ACC112 (cell line): ENCODE measurements at regions not wholly inside any gene's neighbourhood (a gene's known extent, or its start where the extent isn't known, plus 50 kb on each side); places are given as distances from the start of the nearest gene placed in this dataset.

Experiments used
- H2AFZ ChIP-seq: fragments of 200-600 bp; sonication (generic); one replicate; pipeline ENCODE4 v1.6.0; 2017; ENCODE audit warnings: antibody characterized with exemption, low read length; ENCODE audit not compliant: unreplicated experiment
- H3K27ac ChIP-seq: fragments of 200-600 bp; sonication (generic); 2 replicates; pipeline ENCODE4 v1.5.1; 2014; ENCODE audit warnings: low read depth, mild to moderate bottlenecking, antibody characterized with exemption, low read length, moderate library complexity
- H3K27me3 ChIP-seq: fragments of 200-600 bp; sonication (generic); 2 replicates; pipeline ENCODE4 v1.6.1; 2014; ENCODE audit warnings: mild to moderate bottlenecking, antibody characterized with exemption, low read length, moderate library complexity, mixed read lengths; ENCODE audit not compliant: insufficient read depth
- H3K36me3 ChIP-seq: fragments of 200-600 bp; sonication (generic); 2 replicates; pipeline ENCODE4 v1.6.1; 2016; ENCODE audit warnings: mild to moderate bottlenecking, antibody characterized with exemption, low read length, moderate library complexity, mixed read lengths; ENCODE audit not compliant: insufficient read depth
- H3K4me1 ChIP-seq: fragments of 200-600 bp; sonication (generic); one replicate; pipeline ENCODE4 v1.6.1; 2016; ENCODE audit warnings: low read length, mixed read lengths; ENCODE audit not compliant: insufficient read depth, unreplicated experiment, control insufficient read depth
- H3K4me3 ChIP-seq: fragments of 200-600 bp; sonication (generic); 2 replicates; pipeline ENCODE4 v1.5.1; 2014; ENCODE audit warnings: mild to moderate bottlenecking, low read depth, low read length
- H3K79me2 ChIP-seq: fragments of 200-600 bp; sonication (generic); one replicate; pipeline ENCODE4 v1.6.0; 2016; ENCODE audit warnings: low read length; ENCODE audit not compliant: control insufficient read depth, unreplicated experiment, insufficient read depth

DNA sequence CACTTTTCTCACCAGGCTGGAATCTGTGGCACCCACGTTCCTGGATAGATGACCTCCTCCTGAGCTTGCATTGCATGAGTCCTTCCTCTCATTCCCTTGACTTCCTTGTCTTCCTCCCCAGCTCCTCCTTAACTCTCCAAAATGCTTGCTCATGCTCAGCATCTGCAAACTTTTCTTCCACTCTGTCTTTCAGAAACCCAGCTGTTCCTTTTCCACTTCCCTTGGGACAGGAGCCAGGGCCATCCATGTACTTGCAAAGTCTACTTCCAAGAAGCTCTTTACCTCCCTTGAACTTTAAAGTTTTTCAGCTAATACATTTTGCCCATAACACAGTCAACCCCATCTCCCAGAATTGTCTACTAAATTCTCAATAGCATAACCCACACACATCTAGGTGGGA lies 861.7 kb downstream of the QKI start:
- H2AFZ ChIP-seq = no peak overlapping the region
- H3K36me3 ChIP-seq = no peaks in the 10 kb centered on the region
- no peaks in the 10 kb centered on the region for H3K4me1 ChIP-seq
- no peak overlapping the region for H3K4me3 ChIP-seq
- H3K27me3 ChIP-seq = no peaks in the 10 kb centered on the region
- H3K79me2 ChIP-seq = no peaks in the 10 kb centered on the region
- H3K27ac ChIP-seq = no peak overlapping the region

DNA sequence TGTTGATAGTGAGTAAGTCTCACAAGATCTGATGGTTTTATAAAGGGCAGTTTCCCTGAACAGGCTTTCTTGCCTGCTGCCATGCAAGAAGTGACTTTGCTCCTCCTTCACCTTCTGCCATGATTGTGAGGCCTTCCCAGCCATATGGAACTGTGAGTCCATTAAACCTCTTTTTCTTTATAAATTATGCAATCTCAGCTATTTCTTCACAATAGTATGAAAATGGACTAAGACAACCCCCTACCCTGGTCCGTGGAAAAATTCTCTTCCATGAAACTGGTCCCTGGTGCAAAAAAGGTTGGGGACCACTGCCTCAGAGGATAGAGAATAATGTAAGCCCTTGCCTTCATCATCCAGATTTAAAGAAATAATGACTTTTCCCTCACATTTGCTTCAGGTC lies 861.3 kb downstream of the QKI start:
- Histone ChIP-seq H3K4me1 (no peaks in the 10 kb centered on the region), H3K4me3 (no peak overlapping the region), H3K27ac (no peak overlapping the region), H2AFZ (no peak overlapping the region), H3K79me2 (no peaks in the 10 kb centered on the region), H3K36me3 (no peaks in the 10 kb centered on the region), H3K27me3 (no peaks in the 10 kb centered on the region)

DNA sequence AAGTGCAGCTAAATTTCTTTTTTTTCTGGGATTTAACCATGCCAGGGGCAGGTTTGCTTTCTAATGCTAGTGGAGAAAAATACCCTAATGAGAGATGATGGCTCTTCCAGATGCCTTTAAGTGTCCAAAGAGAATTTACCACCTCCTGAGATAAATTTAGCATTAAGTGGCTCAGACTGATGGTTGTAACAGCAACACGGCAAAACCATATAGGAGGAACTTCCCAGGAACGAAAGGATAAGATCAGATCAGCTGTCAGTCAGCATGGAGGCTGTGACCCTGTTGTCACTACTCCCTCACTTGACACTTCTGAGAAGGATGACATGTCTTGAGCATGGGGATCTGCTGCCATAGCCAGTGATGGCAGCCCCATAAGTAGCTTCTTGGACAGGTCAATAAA lies 860.0 kb downstream of the QKI start:
- Histone ChIP-seq H3K79me2 (no peaks in the 10 kb centered on the region), H3K4me3 (no peak overlapping the region), H3K27ac (no peak overlapping the region), H3K4me1 (no peaks in the 10 kb centered on the region), H2AFZ (no peak overlapping the region), H3K36me3 (no peaks in the 10 kb centered on the region), H3K27me3 (no peaks in the 10 kb centered on the region)

DNA sequence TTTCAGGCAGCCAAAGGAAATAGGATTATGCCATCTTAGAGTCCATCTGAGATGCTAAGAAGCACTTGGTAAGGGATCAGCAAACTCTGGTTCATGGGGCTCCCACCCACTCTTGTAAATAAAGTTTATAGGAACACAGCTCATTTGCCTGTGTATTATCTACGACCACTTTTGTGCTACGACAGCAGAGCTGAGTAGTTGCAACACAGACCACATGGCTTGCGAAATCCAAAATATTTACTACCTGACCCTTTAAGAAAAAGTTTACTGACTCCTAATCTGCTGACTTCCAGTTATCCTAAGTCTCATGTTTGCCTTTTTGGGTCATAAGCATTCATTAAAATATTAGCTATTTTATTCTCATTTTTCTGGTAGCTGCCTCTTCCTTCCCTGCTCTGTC lies 859.0 kb downstream of the QKI start:
- H3K79me2 ChIP-seq = no peaks in the 10 kb centered on the region
- H3K27ac ChIP-seq = no peak overlapping the region
- H3K4me1 ChIP-seq = no peaks in the 10 kb centered on the region
- H3K27me3 ChIP-seq = no peaks in the 10 kb centered on the region
- H3K36me3 ChIP-seq = no peaks in the 10 kb centered on the region
- H3K4me3 ChIP-seq = no peak overlapping the region
- no peak overlapping the region for H2AFZ ChIP-seq

DNA sequence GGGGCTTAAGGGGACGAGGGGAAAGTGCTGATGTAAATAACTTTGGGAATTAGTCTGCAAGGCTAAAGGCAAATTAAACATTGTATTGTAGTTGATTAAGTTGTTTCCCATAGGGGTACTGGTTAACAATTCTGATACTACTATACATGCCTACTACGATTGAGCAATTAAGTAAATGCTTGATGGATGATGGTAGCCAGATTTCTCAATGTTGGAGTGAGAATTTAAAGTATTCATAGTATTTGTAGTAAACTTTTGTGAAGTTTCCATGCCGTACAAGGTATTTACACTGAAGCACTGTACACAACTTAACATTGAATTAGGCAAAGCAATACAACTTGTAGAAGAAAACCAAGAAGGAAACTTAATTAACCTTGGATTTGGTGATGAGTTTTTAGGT lies 852.3 kb downstream of the QKI start:
- H3K27me3 ChIP-seq = no peaks in the 10 kb centered on the region
- no peak overlapping the region for H2AFZ ChIP-seq
- H3K4me1 ChIP-seq = no peaks in the 10 kb centered on the region
- H3K27ac ChIP-seq = no peak overlapping the region
- no peak overlapping the region for H3K4me3 ChIP-seq
- H3K36me3 ChIP-seq = no peaks in the 10 kb centered on the region
- no peaks in the 10 kb centered on the region for H3K79me2 ChIP-seq

DNA sequence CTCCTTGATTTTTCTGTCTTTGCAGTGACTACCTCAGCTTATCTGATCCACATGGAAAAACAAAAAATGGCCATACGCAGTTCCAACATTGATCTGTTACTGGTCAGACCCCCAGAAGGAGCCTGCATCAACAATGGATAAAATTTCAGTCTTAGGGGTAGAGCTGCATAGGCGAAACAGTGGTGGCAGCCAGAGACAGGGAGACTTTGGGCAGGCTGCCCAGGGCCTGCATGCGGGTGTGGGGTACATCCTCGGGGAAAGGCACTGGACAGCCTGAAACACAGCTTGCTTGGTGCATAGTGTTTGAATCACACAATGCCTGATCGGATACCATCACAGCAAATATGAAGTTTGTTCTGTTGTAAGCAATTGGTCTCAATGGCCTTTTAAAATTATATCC lies 847.8 kb downstream of the QKI start:
- Histone ChIP-seq H3K27ac (no peak overlapping the region), H3K27me3 (no peaks in the 10 kb centered on the region), H2AFZ (no peak overlapping the region), H3K79me2 (no peaks in the 10 kb centered on the region), H3K4me3 (no peak overlapping the region), H3K4me1 (no peaks in the 10 kb centered on the region), H3K36me3 (no peaks in the 10 kb centered on the region)

DNA sequence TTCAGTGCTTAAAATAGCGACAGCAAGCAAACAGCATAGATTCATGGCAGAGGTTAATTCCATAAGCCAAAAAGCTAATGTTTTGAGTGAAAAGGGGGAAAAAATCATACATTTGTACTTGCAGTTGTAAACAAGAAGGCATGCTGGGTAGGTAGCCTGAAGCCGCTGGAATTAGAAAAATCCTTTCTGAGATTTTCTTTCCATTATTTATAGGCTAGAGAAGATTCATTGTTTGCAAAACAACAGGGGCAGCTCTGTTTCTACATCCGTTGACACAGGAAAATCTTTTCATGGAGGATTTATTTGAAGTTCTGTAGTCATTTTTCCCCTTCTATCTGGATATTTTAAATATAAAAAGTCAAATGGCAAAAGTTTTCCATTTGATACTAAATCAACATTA lies 843.9 kb downstream of the QKI start:
- H3K27ac ChIP-seq = no peak overlapping the region
- H3K4me1 ChIP-seq = no peaks in the 10 kb centered on the region
- H3K4me3 ChIP-seq = no peak overlapping the region
- H3K36me3 ChIP-seq = no peaks in the 10 kb centered on the region
- no peaks in the 10 kb centered on the region for H3K27me3 ChIP-seq
- H2AFZ ChIP-seq = no peak overlapping the region
- H3K79me2 ChIP-seq = no peaks in the 10 kb centered on the region

DNA sequence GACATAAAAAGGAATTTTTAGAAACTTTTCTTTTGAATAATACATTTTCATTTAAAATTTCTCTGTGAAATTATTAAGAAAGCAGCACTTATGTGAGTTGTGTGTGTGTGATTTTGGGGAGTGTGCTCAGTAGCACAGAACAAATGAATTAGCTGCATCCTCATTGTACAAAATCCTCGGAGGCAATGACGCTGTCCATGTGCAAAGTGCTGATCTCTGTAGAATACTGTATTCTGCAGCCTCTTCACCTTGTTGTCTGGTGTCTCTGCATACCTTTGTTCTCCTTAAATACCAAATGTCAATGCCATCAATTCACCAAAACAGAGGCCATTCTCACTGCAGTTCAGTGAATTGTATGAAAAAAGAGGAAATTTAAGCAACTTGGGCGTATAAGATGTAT lies 838.4 kb downstream of the QKI start:
- H3K27ac ChIP-seq = no peak overlapping the region
- no peaks in the 10 kb centered on the region for H3K36me3 ChIP-seq
- H3K4me3 ChIP-seq = no peak overlapping the region
- H3K79me2 ChIP-seq = no peaks in the 10 kb centered on the region
- H2AFZ ChIP-seq = no peak overlapping the region
- H3K27me3 ChIP-seq = no peaks in the 10 kb centered on the region
- H3K4me1 ChIP-seq = no peaks in the 10 kb centered on the region

DNA sequence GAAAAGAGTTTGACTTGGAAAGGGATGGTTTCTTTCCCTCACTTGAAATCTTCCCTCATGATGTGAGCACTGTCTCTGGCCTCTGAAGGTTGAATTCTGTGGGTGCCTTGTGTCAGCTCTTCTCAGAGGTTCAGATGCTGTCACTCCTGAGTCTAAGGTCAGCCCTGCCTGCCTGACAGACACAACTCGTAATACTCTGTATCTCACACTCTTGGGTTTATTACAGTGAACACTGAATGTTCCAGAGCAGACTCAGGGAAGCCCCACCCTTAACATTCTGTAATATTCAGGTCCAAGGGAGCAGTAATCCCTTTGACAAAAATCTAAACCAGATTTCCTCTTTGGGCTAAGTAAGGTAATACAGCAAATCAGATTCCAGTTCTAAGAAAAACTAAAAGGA lies 837.8 kb downstream of the QKI start:
- H3K27me3 ChIP-seq = no peaks in the 10 kb centered on the region

DNA sequence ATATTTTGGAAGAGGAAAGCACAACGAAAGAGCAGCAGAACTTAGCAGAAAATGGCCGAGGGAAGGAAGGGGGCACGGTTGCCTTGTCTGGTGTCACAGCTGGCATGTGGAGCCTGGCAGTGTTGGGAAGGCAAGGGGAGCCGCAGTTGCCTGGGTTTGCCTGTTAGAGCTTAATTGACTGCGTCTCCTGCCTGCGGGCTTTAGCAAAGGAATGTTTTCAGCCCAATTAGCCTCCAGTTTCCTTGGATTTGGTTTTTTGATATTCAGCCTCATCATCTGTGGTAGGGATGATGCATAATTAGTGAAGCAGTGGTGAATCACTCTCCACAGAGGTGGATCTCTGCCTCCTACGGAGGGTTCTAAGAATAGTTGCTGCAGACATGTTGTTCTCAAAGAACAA lies 832.6 kb downstream of the QKI start:
- H3K79me2 ChIP-seq = no peaks in the 10 kb centered on the region
- no peak overlapping the region for H3K27ac ChIP-seq
- H3K27me3 ChIP-seq = no peaks in the 10 kb centered on the region
- H2AFZ ChIP-seq = no peak overlapping the region
- H3K4me1 ChIP-seq = no peaks in the 10 kb centered on the region
- H3K36me3 ChIP-seq = no peaks in the 10 kb centered on the region
- no peak overlapping the region for H3K4me3 ChIP-seq

More for the DNA sequence above, 837.8 kb downstream of the QKI start:
- H3K4me1 ChIP-seq = no peaks in the 10 kb centered on the region
- no peak overlapping the region for H3K4me3 ChIP-seq
- no peak overlapping the region for H2AFZ ChIP-seq
- no peaks in the 10 kb centered on the region for H3K36me3 ChIP-seq
- H3K27ac ChIP-seq = no peak overlapping the region
- no peaks in the 10 kb centered on the region for H3K79me2 ChIP-seq

DNA sequence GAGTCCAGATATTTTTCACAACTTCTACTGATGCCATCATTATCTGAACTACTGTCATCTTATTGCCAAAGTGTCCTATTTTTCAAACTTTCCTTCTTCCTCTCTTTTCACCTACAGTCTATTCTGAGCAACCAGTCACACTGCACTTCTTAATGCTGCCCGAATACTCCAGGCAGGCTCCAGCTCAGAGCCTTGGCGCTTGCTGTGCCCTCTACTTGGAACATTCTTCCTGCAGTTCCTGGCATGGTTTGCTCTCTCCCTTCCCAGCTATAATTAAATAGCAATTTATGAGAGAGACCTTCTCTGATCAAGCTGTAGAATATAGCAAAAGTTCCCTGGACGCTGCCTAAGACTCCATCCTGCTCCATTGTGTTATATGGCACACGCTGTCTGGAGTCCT lies 831.6 kb downstream of the QKI start:
- no peak overlapping the region for H3K27ac ChIP-seq
- no peaks in the 10 kb centered on the region for H3K27me3 ChIP-seq
- H2AFZ ChIP-seq = no peak overlapping the region
- no peaks in the 10 kb centered on the region for H3K36me3 ChIP-seq
- no peak overlapping the region for H3K4me3 ChIP-seq
- no peaks in the 10 kb centered on the region for H3K4me1 ChIP-seq
- H3K79me2 ChIP-seq = no peaks in the 10 kb centered on the region

DNA sequence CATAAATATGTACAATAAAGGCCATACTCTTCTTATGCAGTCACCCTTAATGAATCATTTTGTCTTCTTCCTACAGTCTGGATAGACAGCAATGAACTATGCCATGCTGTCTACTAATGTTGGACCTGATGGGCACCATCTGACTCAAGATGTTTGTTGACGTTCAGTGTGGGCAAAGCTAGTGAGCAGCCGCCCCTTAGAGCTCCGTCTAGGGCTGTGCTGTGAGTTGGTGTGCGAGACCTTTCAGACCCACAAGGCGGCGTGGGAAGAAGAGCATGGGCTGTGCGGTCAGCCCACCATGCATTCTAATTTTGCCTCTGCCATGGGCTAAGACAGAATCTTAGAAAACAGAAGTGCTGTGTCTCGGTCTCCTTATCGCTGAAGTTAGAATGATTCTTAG lies 829.4 kb downstream of the QKI start:
- Histone ChIP-seq H3K79me2 (no peaks in the 10 kb centered on the region), H3K27me3 (no peaks in the 10 kb centered on the region), H3K4me3 (no peak overlapping the region), H3K36me3 (no peaks in the 10 kb centered on the region), H3K4me1 (no peaks in the 10 kb centered on the region), H2AFZ (no peak overlapping the region), H3K27ac (no peak overlapping the region)
